ENCODE measurements at regions not wholly inside any gene's neighbourhood (a gene's known extent, or its start where the extent isn't known, plus 50 kb on each side); places are given as distances from the start of the nearest gene placed in this dataset.

DNA sequence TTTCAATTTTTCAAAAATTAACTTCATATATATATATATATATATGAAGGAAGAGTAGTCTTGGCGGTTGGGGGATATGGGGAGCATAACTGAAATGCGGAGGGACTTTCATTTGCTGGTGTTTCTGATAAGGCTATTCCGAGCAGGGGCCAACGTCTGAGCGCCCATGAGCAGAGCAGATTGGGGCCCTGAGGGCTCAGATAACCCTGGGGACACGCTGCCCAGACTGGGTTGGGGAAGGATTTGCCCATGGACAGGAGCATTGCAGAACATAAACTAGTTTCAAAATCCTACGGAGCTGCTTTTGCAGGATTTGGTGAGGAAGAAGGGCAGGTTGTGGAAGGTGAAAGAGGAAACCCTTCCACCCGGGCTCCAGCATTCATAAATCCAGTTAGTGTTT, 240.2 kb downstream of the IRX1 start:
- ChIA-PET POLR2A (no interaction called here), CTCF (no interaction called here)
- H3K27me3 Mint-ChIP-seq (ENCODE audit: low read depth), result no peaks in the 10 kb centered on the region
- H3K9me3 Mint-ChIP-seq (ENCODE audit: insufficient read depth), result no peaks in the 10 kb centered on the region
- no peaks in the 10 kb centered on the region for H3K4me1 Mint-ChIP-seq (ENCODE audit: low read depth)
- no peak overlapping the region for H3K4me3 Mint-ChIP-seq
- ATAC-seq, result no peak
- DNase-seq, result no peak
- no peaks in the 10 kb centered on the region for H3K36me3 Mint-ChIP-seq (ENCODE audit: low read depth)
- no peak overlapping the region for H3K27ac Mint-ChIP-seq

DNA sequence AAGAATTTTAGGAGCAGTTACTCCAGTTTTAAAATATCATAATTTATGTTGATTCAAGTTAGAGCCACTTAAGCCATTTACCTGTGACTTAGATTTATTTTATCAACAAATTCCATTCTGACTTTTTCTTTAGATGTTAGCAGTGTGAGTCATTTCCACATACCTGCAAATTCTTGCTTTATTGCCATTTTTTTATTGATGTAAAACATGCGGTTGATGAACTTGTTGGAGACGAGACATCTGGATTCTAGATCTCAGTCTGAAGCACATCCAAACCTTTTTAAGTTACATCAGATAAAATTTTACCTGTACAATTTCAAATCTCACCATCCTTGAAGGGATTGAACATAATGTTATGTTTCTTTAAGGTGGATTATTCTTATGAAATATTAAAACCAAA, 240.9 kb downstream of the IRX1 start:
- ATAC-seq (no peak), DNase-seq (no peak)
- Mint-ChIP-seq H3K4me3 (no peak overlapping the region), H3K27me3 (ENCODE audit: low read depth) (no peaks in the 10 kb centered on the region), H3K4me1 (ENCODE audit: low read depth) (no peaks in the 10 kb centered on the region), H3K36me3 (ENCODE audit: low read depth) (no peaks in the 10 kb centered on the region), H3K27ac (no peak overlapping the region), H3K9me3 (ENCODE audit: insufficient read depth) (no peaks in the 10 kb centered on the region)
- ChIA-PET POLR2A (no interaction called here), CTCF (no interaction called here)

DNA sequence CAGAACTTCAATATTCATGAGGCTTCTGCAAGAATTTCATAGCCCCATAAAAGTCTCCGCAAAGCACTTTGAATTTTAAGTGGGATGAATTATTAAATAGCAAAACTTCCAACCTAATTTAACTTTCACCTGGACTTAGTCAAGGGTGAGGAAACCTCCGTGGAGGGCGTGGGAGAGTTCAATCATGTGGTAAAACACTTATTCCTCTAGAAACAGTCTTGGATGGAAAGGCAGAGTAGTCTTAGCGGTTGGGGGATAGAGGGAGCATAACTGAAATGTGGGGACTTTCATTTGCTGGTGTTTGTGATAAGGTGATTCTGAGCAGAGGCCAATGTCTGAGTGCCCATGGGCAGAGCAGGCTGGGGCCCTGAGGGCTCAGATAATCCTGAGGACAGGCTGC, 241.9 kb downstream of the IRX1 start:
- DNase-seq (no peak), ATAC-seq (no peak)
- no peaks in the 10 kb centered on the region for H3K9me3 Mint-ChIP-seq (ENCODE audit: insufficient read depth)
- ChIA-PET POLR2A (no interaction called here), CTCF (no interaction called here)
- no peaks in the 10 kb centered on the region for H3K27me3 Mint-ChIP-seq (ENCODE audit: low read depth)
- H3K4me3 Mint-ChIP-seq, result no peak overlapping the region
- H3K27ac Mint-ChIP-seq, result no peak overlapping the region
- no peaks in the 10 kb centered on the region for H3K4me1 Mint-ChIP-seq (ENCODE audit: low read depth)
- no peaks in the 10 kb centered on the region for H3K36me3 Mint-ChIP-seq (ENCODE audit: low read depth)

DNA sequence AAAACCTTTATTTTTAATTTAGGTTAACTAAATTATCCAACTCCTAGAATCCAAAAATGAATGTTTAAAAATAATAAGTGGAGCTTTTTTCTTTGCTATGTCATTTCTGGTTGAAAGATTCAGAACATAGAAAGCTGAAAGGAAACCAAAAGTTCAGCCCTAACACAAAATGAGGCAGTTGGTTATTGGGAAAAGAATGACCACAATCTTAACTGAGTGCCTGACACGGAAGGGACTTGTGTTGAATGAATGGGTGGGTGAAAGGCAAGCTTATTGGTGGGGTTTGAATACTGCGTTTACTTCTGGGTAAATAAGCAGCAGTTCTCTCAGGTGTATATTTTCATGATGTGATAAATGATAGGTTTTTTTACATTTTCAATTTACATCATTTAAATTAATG, 243.5 kb downstream of the IRX1 start:
- DNase-seq (no peak), ATAC-seq (no peak)
- Mint-ChIP-seq H3K36me3 (ENCODE audit: low read depth) (no peaks in the 10 kb centered on the region), H3K9me3 (ENCODE audit: insufficient read depth) (no peaks in the 10 kb centered on the region), H3K27ac (no peak overlapping the region), H3K27me3 (ENCODE audit: low read depth) (no peaks in the 10 kb centered on the region), H3K4me1 (ENCODE audit: low read depth) (no peaks in the 10 kb centered on the region), H3K4me3 (no peak overlapping the region)
- ChIA-PET CTCF (no interaction called here), POLR2A (no interaction called here)

DNA sequence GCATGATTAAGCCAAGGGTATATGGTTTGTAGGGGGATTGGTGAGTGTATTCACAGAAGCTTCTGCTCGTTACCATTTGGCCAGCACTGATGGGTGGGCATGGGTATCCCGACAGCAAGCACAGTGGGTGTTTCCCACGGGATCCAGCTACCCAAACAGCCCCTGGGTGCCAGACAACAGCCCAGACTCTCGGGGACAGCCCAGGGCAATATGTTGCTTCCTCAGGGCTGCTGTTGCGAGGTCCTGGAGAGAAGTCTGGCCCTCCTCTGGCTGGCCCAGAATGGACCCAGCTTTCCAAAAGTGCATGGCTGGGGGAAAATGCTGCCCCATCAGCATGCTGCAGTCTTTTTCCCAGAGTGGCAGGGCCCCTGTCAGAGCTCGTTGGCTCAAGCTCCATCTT, 247.0 kb downstream of the IRX1 start:
- H3K27me3 Mint-ChIP-seq (ENCODE audit: low read depth), result no peaks in the 10 kb centered on the region
- H3K4me1 Mint-ChIP-seq (ENCODE audit: low read depth), result no peaks in the 10 kb centered on the region
- no peak overlapping the region for H3K27ac Mint-ChIP-seq
- no peak for ATAC-seq
- ChIA-PET POLR2A (no interaction called here), CTCF (no interaction called here)
- H3K9me3 Mint-ChIP-seq (ENCODE audit: insufficient read depth), result no peaks in the 10 kb centered on the region
- H3K36me3 Mint-ChIP-seq (ENCODE audit: low read depth), result no peaks in the 10 kb centered on the region
- H3K4me3 Mint-ChIP-seq, result no peak overlapping the region
- no peak for DNase-seq

DNA sequence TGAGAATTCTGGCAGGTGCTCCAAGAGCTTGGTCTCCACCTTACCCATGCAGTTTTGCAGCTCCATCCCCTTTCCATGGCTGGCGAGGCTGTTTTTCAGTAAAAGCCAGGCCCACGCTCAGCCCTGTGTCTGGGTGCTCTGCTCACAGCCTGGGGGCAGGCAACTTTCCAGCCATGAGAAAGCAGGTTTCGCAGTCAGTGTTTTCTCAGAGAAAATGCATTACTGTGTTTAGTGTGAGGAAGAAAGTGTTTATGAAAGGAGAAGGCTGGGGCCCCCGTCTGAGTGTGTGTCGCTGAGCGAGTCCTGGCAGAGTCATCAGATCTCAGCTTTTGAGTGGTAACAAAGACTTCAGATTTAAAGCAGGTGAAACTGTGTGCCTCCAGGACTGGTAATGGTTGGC, 248.1 kb downstream of the IRX1 start:
- no peaks in the 10 kb centered on the region for H3K36me3 Mint-ChIP-seq (ENCODE audit: low read depth)
- no peaks in the 10 kb centered on the region for H3K27me3 Mint-ChIP-seq (ENCODE audit: low read depth)
- no peak overlapping the region for H3K27ac Mint-ChIP-seq
- ChIA-PET CTCF (no interaction called here), POLR2A (no interaction called here)
- H3K4me3 Mint-ChIP-seq, result no peak overlapping the region
- H3K4me1 Mint-ChIP-seq (ENCODE audit: low read depth), result no peaks in the 10 kb centered on the region
- ATAC-seq (no peak), DNase-seq (no peak)
- H3K9me3 Mint-ChIP-seq (ENCODE audit: insufficient read depth), result no peaks in the 10 kb centered on the region

DNA sequence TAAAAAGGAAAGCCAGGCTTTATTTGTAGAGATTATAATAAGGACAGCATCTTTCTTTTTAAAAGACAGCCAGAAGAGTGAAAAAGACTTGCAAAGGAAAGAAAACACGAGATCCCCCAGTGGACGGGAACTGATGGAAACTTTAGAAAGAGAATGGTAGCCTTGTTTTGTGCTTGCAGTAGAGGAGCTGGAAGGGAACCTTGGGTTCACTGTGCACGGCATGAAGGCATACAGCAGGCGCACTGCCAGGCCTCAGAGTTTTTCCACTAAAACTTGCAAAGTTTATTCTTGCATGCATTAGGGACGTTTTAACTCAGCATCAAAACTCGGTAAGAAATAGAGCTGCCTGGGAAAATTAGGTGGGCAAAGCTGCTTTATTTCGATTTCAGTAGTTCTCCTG, 248.6 kb downstream of the IRX1 start:
- H3K27ac Mint-ChIP-seq, result no peak overlapping the region
- DNase-seq (no peak), ATAC-seq (no peak)
- POLR2A ChIA-PET, result no interaction called here
- H3K27me3 Mint-ChIP-seq (ENCODE audit: low read depth), result no peaks in the 10 kb centered on the region
- no peaks in the 10 kb centered on the region for H3K36me3 Mint-ChIP-seq (ENCODE audit: low read depth)
- H3K4me3 Mint-ChIP-seq, result no peak overlapping the region
- no peaks in the 10 kb centered on the region for H3K9me3 Mint-ChIP-seq (ENCODE audit: insufficient read depth)
- CTCF ChIA-PET, result no interaction called here
- H3K4me1 Mint-ChIP-seq (ENCODE audit: low read depth), result no peaks in the 10 kb centered on the region

DNA sequence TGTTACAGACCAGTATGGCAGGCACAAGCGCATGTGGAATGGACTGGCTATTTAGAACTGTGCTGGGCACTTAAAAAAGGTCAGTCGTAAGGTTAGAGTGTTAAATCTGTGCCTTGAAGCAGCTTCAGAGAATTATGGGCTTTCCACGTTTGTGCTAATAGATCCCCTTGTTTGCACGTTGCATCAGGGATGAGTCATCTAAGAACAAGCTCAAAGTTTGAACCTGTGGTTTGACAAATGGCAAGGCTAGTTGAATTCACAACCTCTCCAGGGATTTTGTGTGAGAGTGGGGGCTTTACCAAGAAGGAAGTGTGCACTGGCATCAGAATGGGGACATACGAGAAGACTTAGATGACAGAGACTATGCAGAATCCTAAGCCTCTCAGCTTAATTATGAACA, 249.6 kb downstream of the IRX1 start:
- CTCF ChIA-PET, result no interaction called here
- no peak overlapping the region for H3K4me3 Mint-ChIP-seq
- POLR2A ChIA-PET, result no interaction called here
- ATAC-seq (no peak), DNase-seq (no peak)
- H3K27ac Mint-ChIP-seq, result no peak overlapping the region
- no peaks in the 10 kb centered on the region for H3K4me1 Mint-ChIP-seq (ENCODE audit: low read depth)
- no peaks in the 10 kb centered on the region for H3K27me3 Mint-ChIP-seq (ENCODE audit: low read depth)
- H3K9me3 Mint-ChIP-seq (ENCODE audit: insufficient read depth), result no peaks in the 10 kb centered on the region
- H3K36me3 Mint-ChIP-seq (ENCODE audit: low read depth), result no peaks in the 10 kb centered on the region

DNA sequence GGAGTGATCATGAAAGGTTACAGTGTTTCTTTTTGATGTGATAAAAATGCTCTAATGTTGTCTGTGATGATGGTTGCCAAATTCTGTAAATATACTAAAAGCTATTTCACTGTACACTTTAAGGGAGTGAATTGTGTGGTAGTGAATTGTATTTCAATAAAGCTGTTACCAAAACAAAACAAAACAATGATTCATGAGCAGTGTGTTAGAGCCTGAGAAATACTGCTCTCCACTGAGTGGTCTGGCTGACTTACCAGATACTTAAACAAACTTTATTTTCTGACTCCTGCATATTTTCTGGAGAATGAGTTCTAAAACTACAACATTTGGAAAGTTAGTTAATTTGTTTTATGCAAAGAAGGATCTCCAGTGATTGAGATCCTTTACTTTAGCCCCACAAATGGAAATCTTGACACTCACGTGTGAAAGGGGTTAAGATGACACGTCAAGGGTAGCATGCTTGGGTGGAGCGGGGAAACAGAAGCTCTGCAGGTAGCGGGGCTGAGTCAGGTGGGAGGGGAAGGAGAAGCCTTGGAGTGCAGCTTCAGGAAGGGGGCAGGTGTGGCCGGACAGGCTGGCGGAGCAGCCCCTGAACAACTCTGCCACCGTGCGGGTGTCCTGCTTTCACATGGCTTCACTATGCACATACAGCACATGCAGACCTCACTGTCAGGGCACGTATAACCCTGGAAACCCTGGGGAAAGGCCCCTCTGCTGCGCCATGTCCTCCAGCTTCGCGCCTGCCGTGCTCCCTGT, 256.7 kb downstream of the IRX1 start:
- POLR2A ChIA-PET, result no interaction called here

DNA sequence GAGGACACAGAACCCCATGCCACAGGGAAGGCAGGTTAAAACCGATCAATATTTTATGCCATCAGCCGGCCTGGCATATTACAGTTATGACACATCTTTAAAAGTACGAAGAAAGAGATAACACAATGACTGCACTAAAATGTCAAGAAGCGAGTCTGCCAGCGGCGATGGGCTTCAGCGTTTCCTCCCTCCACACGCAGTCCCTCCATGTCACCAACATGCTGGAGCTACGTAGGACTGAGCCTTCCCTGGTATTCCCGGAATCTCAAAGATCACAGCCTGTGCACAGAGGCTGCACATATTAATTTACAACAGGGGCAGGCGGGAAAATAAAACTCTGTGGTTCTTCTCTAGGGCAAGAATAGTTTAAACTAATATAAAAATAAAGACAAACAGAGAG, 257.7 kb downstream of the IRX1 start:
- ChIA-PET POLR2A (no interaction called here), CTCF (no interaction called here)
- Mint-ChIP-seq H3K4me1 (ENCODE audit: low read depth) (no peaks in the 10 kb centered on the region), H3K36me3 (ENCODE audit: low read depth) (no peaks in the 10 kb centered on the region), H3K4me3 (no peak overlapping the region), H3K27ac (no peak overlapping the region), H3K27me3 (ENCODE audit: low read depth) (no peaks in the 10 kb centered on the region), H3K9me3 (ENCODE audit: insufficient read depth) (no peaks in the 10 kb centered on the region)
- no peak for DNase-seq
- ATAC-seq, result no peak

More for the DNA sequence above, 256.7 kb downstream of the IRX1 start:
- Mint-ChIP-seq H3K27me3 (ENCODE audit: low read depth) (no peaks in the 10 kb centered on the region), H3K9me3 (ENCODE audit: insufficient read depth) (no peaks in the 10 kb centered on the region), H3K4me1 (ENCODE audit: low read depth) (no peaks in the 10 kb centered on the region), H3K27ac (no peak overlapping the region), H3K4me3 (no peak overlapping the region), H3K36me3 (ENCODE audit: low read depth) (no peaks in the 10 kb centered on the region)
- CTCF ChIA-PET, result no interaction called here
- DNase-seq, result no peak
- ATAC-seq, result no peak

DNA sequence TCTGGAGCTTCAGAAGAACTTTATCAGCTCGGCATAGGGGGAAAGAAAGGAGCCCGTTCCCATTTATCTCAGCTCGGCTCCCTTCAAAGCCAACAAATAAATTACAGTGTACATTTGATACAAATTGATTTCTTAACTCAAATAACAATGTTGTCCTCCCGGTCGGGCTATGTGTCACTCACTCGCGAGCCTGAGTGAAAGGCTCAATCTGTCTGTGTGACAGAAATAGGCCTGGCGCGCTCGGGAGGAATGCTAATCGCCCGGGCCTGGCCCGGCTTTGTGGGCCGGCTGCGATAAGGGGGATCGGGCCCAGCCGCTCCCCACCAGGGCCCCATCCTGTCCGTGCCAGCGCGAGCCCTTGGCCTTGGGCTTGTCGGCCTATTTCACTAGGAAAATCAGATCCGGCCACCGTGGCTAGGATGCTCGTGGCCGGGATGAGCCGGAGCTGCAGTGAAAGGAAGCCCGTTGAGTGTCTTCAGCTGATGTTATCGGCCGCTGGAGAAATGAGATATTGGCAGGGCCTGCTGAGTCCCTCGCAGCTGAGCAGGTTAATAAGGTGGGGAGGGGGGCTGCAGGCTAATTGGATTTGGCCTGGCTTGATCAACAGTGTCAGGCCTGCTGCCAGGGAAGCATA, 258.7 kb downstream of the IRX1 start:
- no peak for ATAC-seq
- no peaks in the 10 kb centered on the region for H3K36me3 Mint-ChIP-seq (ENCODE audit: low read depth)
- POLR2A ChIA-PET, result no interaction called here
- no peak overlapping the region for H3K4me3 Mint-ChIP-seq
- no peaks in the 10 kb centered on the region for H3K9me3 Mint-ChIP-seq (ENCODE audit: insufficient read depth)
- H3K27ac Mint-ChIP-seq, result no peak overlapping the region
- CTCF ChIA-PET, result no interaction called here
- no peak for DNase-seq
- H3K4me1 Mint-ChIP-seq (ENCODE audit: low read depth), result no peaks in the 10 kb centered on the region
- no peaks in the 10 kb centered on the region for H3K27me3 Mint-ChIP-seq (ENCODE audit: low read depth)

DNA sequence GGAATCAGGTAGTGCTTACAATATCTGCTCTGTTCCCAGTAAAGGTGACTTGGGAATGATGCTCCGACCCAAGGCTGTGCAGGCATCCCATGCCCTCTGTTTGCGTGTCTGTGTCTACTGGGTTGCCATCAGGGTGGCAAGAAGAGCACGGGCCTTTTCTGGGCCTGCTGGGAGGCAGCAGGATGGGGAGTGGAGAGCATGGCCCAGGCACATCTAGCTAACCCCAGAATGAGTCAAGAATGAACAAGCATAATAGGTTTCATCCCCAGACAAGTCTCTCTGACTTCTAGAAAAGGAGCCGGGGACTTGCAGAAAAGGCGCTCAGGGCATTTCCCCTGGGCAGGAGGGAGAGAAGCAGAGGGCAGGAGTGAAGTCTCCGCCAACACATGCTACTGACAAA, 260.4 kb downstream of the IRX1 start:
- H3K4me3 Mint-ChIP-seq, result no peak overlapping the region
- ChIA-PET CTCF (no interaction called here), POLR2A (no interaction called here)
- DNase-seq (no peak), ATAC-seq (no peak)
- no peak overlapping the region for H3K27ac Mint-ChIP-seq
- no peaks in the 10 kb centered on the region for H3K36me3 Mint-ChIP-seq (ENCODE audit: low read depth)
- H3K27me3 Mint-ChIP-seq (ENCODE audit: low read depth), result no peaks in the 10 kb centered on the region
- no peaks in the 10 kb centered on the region for H3K4me1 Mint-ChIP-seq (ENCODE audit: low read depth)
- no peaks in the 10 kb centered on the region for H3K9me3 Mint-ChIP-seq (ENCODE audit: insufficient read depth)

DNA sequence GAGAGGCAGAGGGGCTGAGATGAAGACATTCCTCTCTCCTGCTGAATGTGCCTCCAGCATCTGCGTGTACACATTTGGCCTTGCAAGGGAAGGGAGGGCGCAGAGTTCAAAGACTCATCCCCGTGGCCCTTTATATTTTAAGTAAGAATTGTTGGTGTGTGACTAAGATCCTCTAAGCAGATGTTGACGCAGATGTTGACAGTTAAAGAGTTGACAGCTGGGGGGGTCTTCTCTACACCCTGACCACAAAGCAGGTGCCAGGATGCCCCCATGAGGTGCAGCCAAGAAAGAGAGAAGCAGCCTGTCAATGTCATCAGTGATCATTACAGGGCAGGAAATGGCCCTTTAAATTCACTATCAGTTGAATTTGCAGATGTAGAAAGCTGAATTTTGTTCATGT, 262.9 kb downstream of the IRX1 start:
- Mint-ChIP-seq H3K4me3 (no peak overlapping the region), H3K36me3 (ENCODE audit: low read depth) (no peaks in the 10 kb centered on the region), H3K9me3 (ENCODE audit: insufficient read depth) (no peaks in the 10 kb centered on the region), H3K27ac (no peak overlapping the region), H3K4me1 (ENCODE audit: low read depth) (no peaks in the 10 kb centered on the region), H3K27me3 (ENCODE audit: low read depth) (no peaks in the 10 kb centered on the region)
- DNase-seq (no peak), ATAC-seq (no peak)
- CTCF ChIA-PET, result no interaction called here
- POLR2A ChIA-PET, result no interaction called here
